HepG2 (cell line): ENCODE measurements at regions not wholly inside any gene's neighbourhood (a gene's known extent, or its start where the extent isn't known, plus 50 kb on each side); places are given as distances from the start of the nearest gene placed in this dataset.

Experiments
- ATAC-seq: fragments of 200-7000 bp; cut with Tn5 transposase; 3 replicates; pipeline ENCODE4 v1.9.1; 2020; ENCODE audit warnings: mild to moderate bottlenecking, moderate library complexity
- BruUV-seq: library from RNA; stranded (reverse); fragments of 400-500 nt; replicated peaks from 2 replicates; lab custom pipeline; 2021; lab: Mats Ljungman, UMichigan
- CTCF ChIA-PET: fragments of 300-600 bp; formaldehyde crosslinking; extraction: SDS; loops from one replicate; lab custom pipeline; 2021; ENCODE audit warnings: low total read pairs, inconsistent platforms, low intra/inter-chr PET ratio; lab: Yijun Ruan, JAX
- POLR2A ChIA-PET: fragments of 350-600 bp; sonication (Branson Sonifier 250); formaldehyde crosslinking; loops from one replicate; lab custom pipeline; 2020; ENCODE audit warnings: antibody characterized with exemption, inconsistent platforms; lab: Yijun Ruan, JAX
- DNase-seq: peaks from one replicate; pipeline ENCODE4 v3.0.0-alpha.2; 2015; ENCODE audit warnings: low spot score
- FAIRE-seq: peaks from 3 replicates; lab custom pipeline; 2011; peaks lifted over from hg19 to GRCh38; lab: Jason Lieb, UNC
- H2AFZ ChIP-seq: one replicate; pipeline ENCODE4 v1.6.1; 2011; ENCODE audit warnings: low read length, inconsistent platforms
- H3K27ac ChIP-seq: fragments of 300-600 bp; 3 replicates; pipeline ENCODE4 v1.8.0; 2011; ENCODE audit warnings: mixed run types, mild to moderate bottlenecking, mixed read lengths, low read length, inconsistent platforms; ENCODE audit not compliant: insufficient read depth; ENCODE audit errors: extremely low read length
- H3K27me3 ChIP-seq, 2 experiments: fragments of 200-600 bp in 1 of 2; 2 replicates in 1 of 2; 3 replicates in 1 of 2; pipeline versions ENCODE4 v1.6.0 to v1.8.0; 2011; ENCODE audit warnings: low read length in 2 of 2, mild to moderate bottlenecking in 2 of 2, moderate library complexity in 2 of 2, inconsistent platforms in 1 of 2; ENCODE audit not compliant: insufficient read depth in 2 of 2, control insufficient read depth in 1 of 2
- H3K36me3 ChIP-seq, 2 experiments: fragments of 200-600 bp in 1 of 2; replicated peaks in 1 of 2; 2 replicates in 1 of 2; 3 replicates in 1 of 2; pipeline versions ENCODE4 v1.5.1 to v1.8.0; 2011; ENCODE audit warnings: low read length in 2 of 2, inconsistent platforms in 1 of 2; ENCODE audit not compliant: insufficient read depth in 2 of 2, control insufficient read depth in 1 of 2
- H3K4me1 ChIP-seq: 2 replicates; pipeline ENCODE4 v1.5.1; 2012; ENCODE audit warnings: low read length, inconsistent platforms; ENCODE audit not compliant: insufficient read depth
- H3K4me2 ChIP-seq: 2 replicates; pipeline ENCODE4 v1.6.0; 2011; ENCODE audit warnings: low read depth, low read length, inconsistent platforms
- H3K4me3 ChIP-seq, 3 experiments: fragments of 200-600 bp in 1 of 3; sonication (generic), shearing (Covaris generic) in 1 of 3; replicated peaks in 1 of 3; 2 replicates each; pipeline ENCODE4 v1.5.1; 2011 to 2016; ENCODE audit warnings: low read length in 3 of 3, inconsistent platforms in 2 of 3, low read depth in 2 of 3, mild to moderate bottlenecking in 2 of 3, control low read depth in 1 of 3, mixed read lengths in 1 of 3; ENCODE audit not compliant: insufficient read depth in 1 of 3
- H3K79me2 ChIP-seq: one replicate; pipeline ENCODE4 v1.6.1; 2011; ENCODE audit warnings: low read length, inconsistent platforms; ENCODE audit not compliant: insufficient read depth
- H3K9ac ChIP-seq: 2 replicates; pipeline ENCODE4 v1.6.0; 2011; ENCODE audit warnings: mild to moderate bottlenecking, low read depth, low read length, inconsistent platforms; ENCODE audit not compliant: insufficient read depth
- H3K9me3 ChIP-seq: 2 replicates; pipeline ENCODE4 v1.5.1; 2012; ENCODE audit warnings: mild to moderate bottlenecking, low read length
- H4K20me1 ChIP-seq: 2 replicates; pipeline ENCODE4 v1.6.0; 2011; ENCODE audit warnings: inconsistent platforms, mild to moderate bottlenecking, low read length, moderate library complexity; ENCODE audit not compliant: insufficient read depth
- PRPF4 ChIP-seq: fragments of 200-400 bp; formaldehyde crosslinking; IDR thresholded peaks from 2 replicates; pipeline ENCODE4 v1.6.1; 2016; ENCODE audit warnings: low read length, low read depth; ENCODE audit not compliant: poor library complexity, severe bottlenecking
- TP53 ChIP-seq: sonication (generic); formaldehyde crosslinking; conservative IDR thresholded peaks from 2 replicates; pipeline ENCODE4 v1.4.0; 2020; ENCODE audit warnings: missing genetic modification reagents
- WGBS: methylation state at CpG from one replicate; pipeline ENCODE4 v1.1.6; 2017; ENCODE audit warnings: low lambda C conversion rate; 5-methylcytosine and 5-hydroxymethylcytosine counted together
- in situ Hi-C: cut with HindIII; loops from 2 replicates; pipeline ENCODE4 v1.10.0; 2017; ENCODE audit warnings: low pct_unique_long_range_greater_than_20kb; ENCODE audit not compliant: extremely low pct_ligation_motif_present
- intact Hi-C: fragments of 100-400 bp; cut with micrococcal nuclease; formaldehyde crosslinking; loops from one replicate; pipeline ENCODE4 v1.10.0; 2022; ENCODE audit not compliant: unreplicated experiment
- TF ChIP-seq, protein P1 (sequence below): IDR thresholded peaks from 2 replicates; pipeline ENCODE4 v1.6.1; 2016; ENCODE audit warnings: control low read depth
- TF ChIP-seq, protein P2 (sequence below): sonication (generic); formaldehyde crosslinking; IDR thresholded peaks from 2 replicates; pipeline ENCODE4 v1.5.1; 2020; ENCODE audit warnings: missing genetic modification reagents, mild to moderate bottlenecking, borderline replicate concordance
- TF ChIP-seq, protein P3 (sequence below): sonication (generic); formaldehyde crosslinking; conservative IDR thresholded peaks from 2 replicates; pipeline ENCODE4 v1.4.0; 2020; ENCODE audit warnings: missing genetic modification reagents

DNA sequence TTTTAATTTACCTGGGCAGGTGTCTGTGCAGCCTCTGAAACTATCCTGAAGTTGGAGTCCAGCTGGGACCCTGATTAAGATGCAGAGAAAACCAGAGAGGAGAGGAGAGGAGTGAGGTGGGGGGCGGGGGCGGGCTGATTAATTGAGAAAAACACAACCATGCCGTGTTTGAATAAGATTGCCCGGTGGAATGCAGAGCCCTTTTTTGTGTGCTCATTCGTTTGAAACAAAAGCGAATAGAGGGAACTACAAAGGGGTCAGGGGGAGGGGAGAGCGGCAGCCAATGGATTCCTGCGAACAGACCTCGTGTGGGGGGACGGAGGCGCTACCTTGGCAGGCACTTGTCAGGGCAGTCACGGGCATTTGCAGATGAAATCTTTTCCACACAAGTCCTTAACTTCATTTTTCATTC lies 355.8 kb downstream of the SOX9 start:
- TF ChIP-seq PRPF4 (peak; percentile 11), TP53 (CRISPR knock-in tag) (no peak)
- TF ChIP-seq, protein P1, sequence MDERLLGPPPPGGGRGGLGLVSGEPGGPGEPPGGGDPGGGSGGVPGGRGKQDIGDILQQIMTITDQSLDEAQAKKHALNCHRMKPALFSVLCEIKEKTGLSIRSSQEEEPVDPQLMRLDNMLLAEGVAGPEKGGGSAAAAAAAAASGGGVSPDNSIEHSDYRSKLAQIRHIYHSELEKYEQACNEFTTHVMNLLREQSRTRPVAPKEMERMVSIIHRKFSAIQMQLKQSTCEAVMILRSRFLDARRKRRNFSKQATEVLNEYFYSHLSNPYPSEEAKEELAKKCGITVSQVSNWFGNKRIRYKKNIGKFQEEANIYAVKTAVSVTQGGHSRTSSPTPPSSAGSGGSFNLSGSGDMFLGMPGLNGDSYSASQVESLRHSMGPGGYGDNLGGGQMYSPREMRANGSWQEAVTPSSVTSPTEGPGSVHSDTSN (CRISPR knock-in tag): no peak
- TF ChIP-seq, protein P2, sequence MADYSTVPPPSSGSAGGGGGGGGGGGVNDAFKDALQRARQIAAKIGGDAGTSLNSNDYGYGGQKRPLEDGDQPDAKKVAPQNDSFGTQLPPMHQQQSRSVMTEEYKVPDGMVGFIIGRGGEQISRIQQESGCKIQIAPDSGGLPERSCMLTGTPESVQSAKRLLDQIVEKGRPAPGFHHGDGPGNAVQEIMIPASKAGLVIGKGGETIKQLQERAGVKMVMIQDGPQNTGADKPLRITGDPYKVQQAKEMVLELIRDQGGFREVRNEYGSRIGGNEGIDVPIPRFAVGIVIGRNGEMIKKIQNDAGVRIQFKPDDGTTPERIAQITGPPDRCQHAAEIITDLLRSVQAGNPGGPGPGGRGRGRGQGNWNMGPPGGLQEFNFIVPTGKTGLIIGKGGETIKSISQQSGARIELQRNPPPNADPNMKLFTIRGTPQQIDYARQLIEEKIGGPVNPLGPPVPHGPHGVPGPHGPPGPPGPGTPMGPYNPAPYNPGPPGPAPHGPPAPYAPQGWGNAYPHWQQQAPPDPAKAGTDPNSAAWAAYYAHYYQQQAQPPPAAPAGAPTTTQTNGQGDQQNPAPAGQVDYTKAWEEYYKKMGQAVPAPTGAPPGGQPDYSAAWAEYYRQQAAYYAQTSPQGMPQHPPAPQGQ (CRISPR knock-in tag): no peak
- TF ChIP-seq, protein P3, sequence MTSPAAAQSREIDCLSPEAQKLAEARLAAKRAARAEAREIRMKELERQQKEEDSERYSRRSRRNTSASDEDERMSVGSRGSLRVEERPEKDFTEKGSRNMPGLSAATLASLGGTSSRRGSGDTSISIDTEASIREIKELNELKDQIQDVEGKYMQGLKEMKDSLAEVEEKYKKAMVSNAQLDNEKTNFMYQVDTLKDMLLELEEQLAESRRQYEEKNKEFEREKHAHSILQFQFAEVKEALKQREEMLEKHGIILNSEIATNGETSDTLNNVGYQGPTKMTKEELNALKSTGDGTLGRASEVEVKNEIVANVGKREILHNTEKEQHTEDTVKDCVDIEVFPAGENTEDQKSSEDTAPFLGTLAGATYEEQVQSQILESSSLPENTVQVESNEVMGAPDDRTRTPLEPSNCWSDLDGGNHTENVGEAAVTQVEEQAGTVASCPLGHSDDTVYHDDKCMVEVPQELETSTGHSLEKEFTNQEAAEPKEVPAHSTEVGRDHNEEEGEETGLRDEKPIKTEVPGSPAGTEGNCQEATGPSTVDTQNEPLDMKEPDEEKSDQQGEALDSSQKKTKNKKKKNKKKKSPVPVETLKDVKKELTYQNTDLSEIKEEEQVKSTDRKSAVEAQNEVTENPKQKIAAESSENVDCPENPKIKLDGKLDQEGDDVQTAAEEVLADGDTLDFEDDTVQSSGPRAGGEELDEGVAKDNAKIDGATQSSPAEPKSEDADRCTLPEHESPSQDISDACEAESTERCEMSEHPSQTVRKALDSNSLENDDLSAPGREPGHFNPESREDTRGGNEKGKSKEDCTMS (CRISPR knock-in tag): no peak
- no peaks in the 10 kb centered on the region; a peak in 1 of 5 replicates for H3K36me3 ChIP-seq
- H3K9ac ChIP-seq: no peak overlapping the region
- DNase-seq (no peak), FAIRE-seq (no peak), ATAC-seq (no peak)
- intact Hi-C loops: no loop called here
- no peaks in the 10 kb centered on the region for H4K20me1 ChIP-seq
- ChIA-PET CTCF (no interaction called here), POLR2A (interaction anchor here (0.7 kb wide), 1 partner anchor 356 kb away, joined by 3 read pairs; the partner anchor contains the start of gene SOX9)
- H3K4me3 ChIP-seq: no peak overlapping the region
- no peak overlapping the region for H3K4me2 ChIP-seq
- H3K79me2 ChIP-seq: peaks cover 89% of the 10 kb centered on the region
- no peaks in the 10 kb centered on the region for H3K9me3 ChIP-seq
- in situ Hi-C loops: no loop called here
- H2AFZ ChIP-seq: no peak overlapping the region
- 84% methylated on average over 12 of the region's 12 CpGs for WGBS
- peaks cover 74% of the 10 kb centered on the region for H3K4me1 ChIP-seq
- H3K27me3 ChIP-seq: no peaks in the 10 kb centered on the region
- H3K27ac ChIP-seq: no peak overlapping the region
- BruUV-seq: no TSS peak
